ENCODE measurements at regions not wholly inside any gene's neighbourhood (a gene's known extent, or its start where the extent isn't known, plus 50 kb on each side); places are given as distances from the start of the nearest gene placed in this dataset.

DNA sequence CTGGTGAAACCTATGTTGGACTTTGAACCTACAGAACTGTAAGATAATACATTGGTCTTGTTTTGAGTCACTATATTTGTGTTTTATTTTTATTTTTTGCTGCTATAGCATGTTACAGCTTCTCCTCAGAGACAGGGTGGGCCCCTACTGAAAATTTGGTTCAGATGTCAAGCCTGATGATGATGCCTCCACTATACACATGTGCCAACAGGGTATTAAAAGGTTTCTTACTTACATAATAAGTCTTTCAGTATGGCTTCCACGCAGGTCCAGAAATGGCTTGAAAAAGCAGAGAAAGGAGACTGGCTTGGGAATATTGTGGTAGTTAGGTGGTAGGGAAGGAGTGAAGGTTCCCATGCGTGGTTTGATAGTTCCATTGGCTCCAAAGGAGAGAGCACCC lies 52.9 kb upstream of the ELAC2 start:
- no peak overlapping the region for H3K27ac ChIP-seq (ENCODE audit: low read depth, low read length)
- DNase-seq: no peak
- Mint-ChIP-seq H3K27me3 (ENCODE audit: insufficient read depth) (no peaks in the 10 kb centered on the region), H3K4me1 (no peaks in the 10 kb centered on the region), H3K36me3 (ENCODE audit: low read depth) (peaks cover 3% of the 10 kb centered on the region), H3K9me3 (peaks cover 11% of the 10 kb centered on the region), H3K27ac (no peak overlapping the region), H3K4me3 (no peak overlapping the region)
- no peaks in the 10 kb centered on the region for H3K27me3 ChIP-seq (ENCODE audit: control insufficient read depth, insufficient read depth, low read length, poor library complexity, severe bottlenecking)
- no peaks in the 10 kb centered on the region for H3K36me3 ChIP-seq (ENCODE audit: control insufficient read depth, insufficient read depth, low read length)
- H3K9ac ChIP-seq (ENCODE audit: extremely low read depth, low read length, poor library complexity, severe bottlenecking): no peak overlapping the region
- no peak overlapping the region for H3K4me3 ChIP-seq (ENCODE audit: low read length)
- TF ChIP-seq, protein P1, sequence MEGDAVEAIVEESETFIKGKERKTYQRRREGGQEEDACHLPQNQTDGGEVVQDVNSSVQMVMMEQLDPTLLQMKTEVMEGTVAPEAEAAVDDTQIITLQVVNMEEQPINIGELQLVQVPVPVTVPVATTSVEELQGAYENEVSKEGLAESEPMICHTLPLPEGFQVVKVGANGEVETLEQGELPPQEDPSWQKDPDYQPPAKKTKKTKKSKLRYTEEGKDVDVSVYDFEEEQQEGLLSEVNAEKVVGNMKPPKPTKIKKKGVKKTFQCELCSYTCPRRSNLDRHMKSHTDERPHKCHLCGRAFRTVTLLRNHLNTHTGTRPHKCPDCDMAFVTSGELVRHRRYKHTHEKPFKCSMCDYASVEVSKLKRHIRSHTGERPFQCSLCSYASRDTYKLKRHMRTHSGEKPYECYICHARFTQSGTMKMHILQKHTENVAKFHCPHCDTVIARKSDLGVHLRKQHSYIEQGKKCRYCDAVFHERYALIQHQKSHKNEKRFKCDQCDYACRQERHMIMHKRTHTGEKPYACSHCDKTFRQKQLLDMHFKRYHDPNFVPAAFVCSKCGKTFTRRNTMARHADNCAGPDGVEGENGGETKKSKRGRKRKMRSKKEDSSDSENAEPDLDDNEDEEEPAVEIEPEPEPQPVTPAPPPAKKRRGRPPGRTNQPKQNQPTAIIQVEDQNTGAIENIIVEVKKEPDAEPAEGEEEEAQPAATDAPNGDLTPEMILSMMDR (conservative IDR thresholded peaks at IDR 0.05): no peak
- WGBS, 2 experiments (ENCODE audit: insufficient coverage in 1 of 2, insufficient read length in 1 of 2): 90 to 100% methylated on average over 1 to 2 of the region's 2 CpGs
- H3K4me1 ChIP-seq (ENCODE audit: control insufficient read depth, insufficient read depth, low read length): no peaks in the 10 kb centered on the region
- H3K9me3 ChIP-seq (ENCODE audit: control insufficient read depth, low read length): peaks cover 14% of the 10 kb centered on the region

DNA sequence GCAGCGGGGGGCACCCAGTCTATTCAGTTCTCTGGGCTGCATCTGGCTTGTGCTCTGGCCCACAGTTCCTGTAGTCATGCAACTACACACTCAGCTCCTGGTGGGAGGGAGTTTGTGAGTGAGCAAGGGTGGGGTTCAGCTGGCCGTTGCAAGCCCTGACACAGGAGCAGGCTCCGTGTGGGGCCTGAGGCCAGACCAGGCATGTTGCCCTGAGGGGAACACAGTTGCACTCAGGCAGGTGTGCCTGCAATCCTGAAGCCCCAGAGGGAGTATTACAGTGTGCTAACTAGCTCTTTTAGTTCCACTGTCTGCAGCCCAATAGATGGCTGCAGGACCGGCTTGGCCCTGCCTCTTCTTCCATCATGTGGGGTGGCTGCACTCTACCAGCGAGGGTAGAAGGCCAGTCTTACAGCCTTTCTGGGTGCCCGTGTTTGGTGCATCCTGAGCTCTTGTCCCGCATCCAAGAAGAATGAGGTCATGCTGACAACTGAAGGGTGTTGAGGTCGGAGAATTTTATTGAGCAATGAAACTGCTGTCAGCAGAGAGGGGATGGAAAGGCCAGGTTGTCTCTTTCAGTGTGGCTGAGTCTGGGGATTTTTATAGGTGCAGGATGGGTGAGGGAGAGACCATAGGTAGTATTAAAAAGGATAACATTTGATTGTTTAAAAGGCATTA lies 49.9 kb upstream of the ELAC2 start:
- Mint-ChIP-seq H3K4me3 (no peak overlapping the region), H3K4me1 (no peaks in the 10 kb centered on the region), H3K27ac (no peak overlapping the region), H3K27me3 (ENCODE audit: insufficient read depth) (no peaks in the 10 kb centered on the region), H3K9me3 (peaks cover 11% of the 10 kb centered on the region), H3K36me3 (ENCODE audit: low read depth) (peaks cover 3% of the 10 kb centered on the region)
- 81 to 88% methylated on average over 5 to 8 of the region's 8 CpGs for WGBS, 2 experiments (ENCODE audit: insufficient coverage in 1 of 2, insufficient read length in 1 of 2)
- Histone ChIP-seq H3K36me3 (ENCODE audit: control insufficient read depth, insufficient read depth, low read length) (no peaks in the 10 kb centered on the region), H3K27me3 (ENCODE audit: control insufficient read depth, insufficient read depth, low read length, poor library complexity, severe bottlenecking) (no peaks in the 10 kb centered on the region), H3K4me3 (ENCODE audit: low read length) (no peak overlapping the region), H3K4me1 (ENCODE audit: control insufficient read depth, insufficient read depth, low read length) (no peaks in the 10 kb centered on the region), H3K9ac (ENCODE audit: extremely low read depth, low read length, poor library complexity, severe bottlenecking) (no peak overlapping the region), H3K9me3 (ENCODE audit: control insufficient read depth, low read length) (peaks cover 14% of the 10 kb centered on the region), H3K27ac (ENCODE audit: low read depth, low read length) (no peak overlapping the region)
- TF ChIP-seq, protein P1 (conservative IDR thresholded peaks at IDR 0.05): no peak
- no peak for DNase-seq
